WTC11 (cell line): ENCODE measurements at regions not wholly inside any gene's neighbourhood (a gene's known extent, or its start where the extent isn't known, plus 50 kb on each side); places are given as distances from the start of the nearest gene placed in this dataset.

Source experiments
- ATAC-seq: fragments of 200-7000 bp; cut with Tn5 transposase; 2 replicates; pipeline ENCODE4 v1.10.0; 2021; ENCODE audit warnings: mild to moderate bottlenecking, moderate library complexity
- CTCF ChIA-PET: fragments of 300-600 bp; sonication (Branson Sonifier 250); formaldehyde crosslinking; loops from one replicate; lab custom pipeline; 2021; ENCODE audit warnings: antibody characterized with exemption; lab: Charles Lee
- POLR2A ChIA-PET: fragments of 350-600 bp; sonication (Branson Sonifier 250); formaldehyde crosslinking; loops from one replicate; lab custom pipeline; 2021; ENCODE audit warnings: antibody characterized with exemption; lab: Charles Lee
- DNase-seq: peaks from one replicate; pipeline ENCODE4 v3.0.0; 2021; ENCODE audit warnings: low spot score
- H3K27ac Mint-ChIP-seq: 2 replicates; pipeline ENCODE4 v1.8.0; 2021; ENCODE audit warnings: mixed read lengths
- H3K27me3 Mint-ChIP-seq: 2 replicates; pipeline ENCODE4 v1.8.0; 2021; ENCODE audit warnings: low read depth, mild to moderate bottlenecking, moderate library complexity, mixed read lengths
- H3K36me3 Mint-ChIP-seq: 2 replicates; pipeline ENCODE4 v1.8.0; 2021; ENCODE audit warnings: mixed read lengths
- H3K4me1 Mint-ChIP-seq: 2 replicates; pipeline ENCODE4 v1.8.0; 2022; ENCODE audit warnings: mixed read lengths
- H3K4me3 Mint-ChIP-seq: 2 replicates; pipeline ENCODE4 v1.8.0; 2021; ENCODE audit warnings: mild to moderate bottlenecking, moderate library complexity, mixed read lengths
- H3K9me3 Mint-ChIP-seq: 2 replicates; pipeline ENCODE4 v1.8.0; 2021; ENCODE audit warnings: mixed read lengths
- CREB1 ChIP-seq: sonication (generic); formaldehyde crosslinking; IDR thresholded peaks from 2 replicates; pipeline ENCODE4 v1.8.0; 2023; ENCODE audit warnings: mild to moderate bottlenecking, missing genetic modification reagents
- CREM ChIP-seq: sonication (generic); formaldehyde crosslinking; IDR thresholded peaks from 2 replicates; pipeline ENCODE4 v1.8.1; 2022; ENCODE audit warnings: mild to moderate bottlenecking, missing genetic modification reagents, moderate library complexity
- ELF4 ChIP-seq: sonication (generic); formaldehyde crosslinking; IDR thresholded peaks from 2 replicates; pipeline ENCODE4 v1.8.1; 2022; ENCODE audit warnings: low read depth, mild to moderate bottlenecking, moderate library complexity, missing genetic modification reagents
- EMX1 ChIP-seq: fragments of 250-450 bp; sonication (Bioruptor Pico); IDR thresholded peaks from 2 replicates; pipeline ENCODE4 v1.8.0; 2021; ENCODE audit warnings: mild to moderate bottlenecking
- ETV6 ChIP-seq: sonication (generic); formaldehyde crosslinking; IDR thresholded peaks from 2 replicates; pipeline ENCODE4 v1.8.1; 2022; ENCODE audit warnings: mild to moderate bottlenecking, missing genetic modification reagents
- FOXK1 ChIP-seq: sonication (generic); formaldehyde crosslinking; IDR thresholded peaks from 2 replicates; pipeline ENCODE4 v1.8.0; 2022; ENCODE audit warnings: mild to moderate bottlenecking, moderate library complexity, missing genetic modification reagents
- FOXP1 ChIP-seq: sonication (generic); formaldehyde crosslinking; IDR thresholded peaks from 2 replicates; pipeline ENCODE4 v1.8.0; 2022; ENCODE audit warnings: missing genetic modification reagents, mild to moderate bottlenecking, moderate library complexity, borderline replicate concordance
- GRHL2 ChIP-seq: fragments of 250-450 bp; sonication (Bioruptor Pico); IDR thresholded peaks from 2 replicates; pipeline ENCODE4 v1.8.0; 2022; ENCODE audit warnings: mild to moderate bottlenecking, moderate library complexity; ENCODE audit not compliant: insufficient replicate concordance, severe bottlenecking
- IRF2 ChIP-seq: sonication (generic); formaldehyde crosslinking; IDR thresholded peaks from 2 replicates; pipeline ENCODE4 v1.8.0; 2022; ENCODE audit warnings: low read depth, missing genetic modification reagents, borderline replicate concordance
- NFE2L1 ChIP-seq: sonication (generic); formaldehyde crosslinking; IDR thresholded peaks from 2 replicates; pipeline ENCODE4 v1.8.1; 2023; ENCODE audit warnings: missing genetic modification reagents
- NFYB ChIP-seq: sonication (generic); formaldehyde crosslinking; conservative IDR thresholded peaks from 2 replicates; pipeline ENCODE4 v1.8.0; 2022; ENCODE audit warnings: low read depth, missing genetic modification reagents
- OVOL2 ChIP-seq: fragments of 250-450 bp; sonication (Bioruptor Pico); IDR thresholded peaks from 2 replicates; pipeline ENCODE4 v1.9.0; 2021; ENCODE audit warnings: mild to moderate bottlenecking, borderline replicate concordance
- SP1 ChIP-seq: sonication (generic); formaldehyde crosslinking; conservative IDR thresholded peaks from 2 replicates; pipeline ENCODE4 v1.8.1; 2022; ENCODE audit warnings: missing genetic modification reagents
- TEAD1 ChIP-seq: sonication (generic); formaldehyde crosslinking; IDR thresholded peaks from 2 replicates; pipeline ENCODE4 v1.8.0; 2022; ENCODE audit warnings: mild to moderate bottlenecking, missing genetic modification reagents
- ZNF232 ChIP-seq: sonication (generic); formaldehyde crosslinking; IDR thresholded peaks from 2 replicates; pipeline ENCODE4 v1.8.0; 2022; ENCODE audit warnings: mild to moderate bottlenecking, missing genetic modification reagents
- ZNF263 ChIP-seq: sonication (generic); formaldehyde crosslinking; IDR thresholded peaks from 2 replicates; pipeline ENCODE4 v1.8.1; 2022; ENCODE audit warnings: low read depth, mild to moderate bottlenecking, moderate library complexity, missing genetic modification reagents
- TF ChIP-seq, protein P1 (sequence below): sonication (generic); formaldehyde crosslinking; conservative IDR thresholded peaks from 2 replicates; pipeline ENCODE4 v1.8.1; 2023; ENCODE audit warnings: mild to moderate bottlenecking, low read depth, missing genetic modification reagents, moderate library complexity
- TF ChIP-seq, protein P2 (sequence below): sonication (generic); formaldehyde crosslinking; IDR thresholded peaks from 2 replicates; pipeline ENCODE4 v1.8.0; 2022; ENCODE audit warnings: mild to moderate bottlenecking, missing genetic modification reagents
- TF ChIP-seq, protein P3 (sequence below): sonication (generic); formaldehyde crosslinking; IDR thresholded peaks from 2 replicates; pipeline ENCODE4 v1.8.1; 2023; ENCODE audit warnings: mild to moderate bottlenecking, missing genetic modification reagents
- TF ChIP-seq, protein P4 (sequence below): sonication (generic); formaldehyde crosslinking; IDR thresholded peaks from 2 replicates; pipeline ENCODE4 v1.8.1; 2023; ENCODE audit warnings: mild to moderate bottlenecking, missing genetic modification reagents, moderate library complexity
- TF ChIP-seq, protein P5 (sequence below): sonication (generic); formaldehyde crosslinking; IDR thresholded peaks from 2 replicates; pipeline ENCODE4 v1.8.0; 2022; ENCODE audit warnings: mild to moderate bottlenecking, missing genetic modification reagents
- TF ChIP-seq, protein P6 (sequence below): fragments of 250-450 bp; sonication (Bioruptor Pico); IDR thresholded peaks from 2 replicates; pipeline ENCODE4 v1.9.0; 2021; ENCODE audit warnings: mild to moderate bottlenecking

DNA sequence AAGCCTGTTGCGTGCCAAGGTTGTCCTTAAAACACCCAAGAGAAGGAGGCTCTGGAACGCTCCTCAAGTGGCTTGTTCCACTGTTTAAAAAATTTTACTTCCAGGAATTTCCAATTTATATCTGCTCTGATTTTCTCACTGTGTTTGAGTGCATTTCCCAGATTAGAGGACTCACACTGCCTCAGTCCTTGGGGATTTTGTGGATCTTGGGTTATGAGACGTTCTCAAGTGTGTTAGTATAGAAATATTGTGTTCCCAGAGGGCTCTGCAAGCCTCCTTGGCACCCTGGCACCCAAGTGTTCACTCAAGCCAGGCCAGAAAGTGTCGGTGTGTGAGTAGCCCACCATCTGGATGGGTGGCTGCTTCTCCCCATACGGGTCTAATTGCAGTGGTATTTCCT is 192.2 kb downstream of the SNX10 start (continued):
- TF ChIP-seq, protein P1, sequence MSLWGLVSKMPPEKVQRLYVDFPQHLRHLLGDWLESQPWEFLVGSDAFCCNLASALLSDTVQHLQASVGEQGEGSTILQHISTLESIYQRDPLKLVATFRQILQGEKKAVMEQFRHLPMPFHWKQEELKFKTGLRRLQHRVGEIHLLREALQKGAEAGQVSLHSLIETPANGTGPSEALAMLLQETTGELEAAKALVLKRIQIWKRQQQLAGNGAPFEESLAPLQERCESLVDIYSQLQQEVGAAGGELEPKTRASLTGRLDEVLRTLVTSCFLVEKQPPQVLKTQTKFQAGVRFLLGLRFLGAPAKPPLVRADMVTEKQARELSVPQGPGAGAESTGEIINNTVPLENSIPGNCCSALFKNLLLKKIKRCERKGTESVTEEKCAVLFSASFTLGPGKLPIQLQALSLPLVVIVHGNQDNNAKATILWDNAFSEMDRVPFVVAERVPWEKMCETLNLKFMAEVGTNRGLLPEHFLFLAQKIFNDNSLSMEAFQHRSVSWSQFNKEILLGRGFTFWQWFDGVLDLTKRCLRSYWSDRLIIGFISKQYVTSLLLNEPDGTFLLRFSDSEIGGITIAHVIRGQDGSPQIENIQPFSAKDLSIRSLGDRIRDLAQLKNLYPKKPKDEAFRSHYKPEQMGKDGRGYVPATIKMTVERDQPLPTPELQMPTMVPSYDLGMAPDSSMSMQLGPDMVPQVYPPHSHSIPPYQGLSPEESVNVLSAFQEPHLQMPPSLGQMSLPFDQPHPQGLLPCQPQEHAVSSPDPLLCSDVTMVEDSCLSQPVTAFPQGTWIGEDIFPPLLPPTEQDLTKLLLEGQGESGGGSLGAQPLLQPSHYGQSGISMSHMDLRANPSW (CRISPR knock-in tag) = no peak
- TF ChIP-seq ZNF232 = no peak

DNA sequence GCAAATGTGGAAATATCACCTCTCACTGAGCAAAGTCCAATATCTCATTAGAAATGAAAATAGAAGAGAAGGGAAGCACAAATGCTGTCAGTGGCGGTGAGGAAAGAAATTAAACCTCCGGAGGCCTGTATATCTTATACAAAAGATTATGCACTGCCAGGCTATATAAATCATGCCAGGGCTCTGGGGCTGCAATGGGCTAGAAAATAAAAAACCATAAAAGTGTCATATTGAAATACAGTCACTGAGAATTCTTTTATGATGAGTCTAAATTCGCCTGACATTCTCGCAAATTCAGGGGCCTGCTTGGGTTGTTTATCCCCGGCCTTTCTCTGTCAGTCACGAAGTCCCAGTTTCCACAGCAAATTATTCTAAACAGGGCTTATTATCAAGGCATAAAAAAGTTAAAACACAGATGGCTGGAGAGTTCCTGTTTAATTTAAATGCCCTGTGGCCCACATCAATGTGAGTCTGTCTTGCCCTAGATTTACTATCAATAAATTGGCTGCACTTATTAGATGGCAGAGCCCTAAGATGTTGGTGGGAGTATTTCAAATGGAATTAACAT is 193.8 kb downstream of the SNX10 start:
- ChIA-PET CTCF (no interaction called here), POLR2A (no interaction called here)
- Mint-ChIP-seq H3K4me1 (peaks cover 12% of the 10 kb centered on the region), H3K9me3 (peaks cover 3% of the 10 kb centered on the region; the same call in 1 of the 2 replicates), H3K27me3 (no peaks in the 10 kb centered on the region; the same call in 1 of the 2 replicates), H3K4me3 (no peak overlapping the region), H3K36me3 (no peaks in the 10 kb centered on the region), H3K27ac (no peak overlapping the region)
- TF ChIP-seq SP1 (CRISPR knock-in tag) (no peak), FOXP1 (CRISPR knock-in tag) (no peak), FOXK1 (CRISPR knock-in tag) (no peak), ELF4 (CRISPR knock-in tag) (no peak), NFYB (CRISPR knock-in tag) (no peak), EMX1 (CRISPR knock-in tag) (no peak), CREB1 (CRISPR knock-in tag) (no peak), OVOL2 (CRISPR knock-in tag) (no peak), ETV6 (no peak), CREM (no peak), IRF2 (CRISPR knock-in tag) (no peak), TEAD1 (CRISPR knock-in tag) (no peak), ZNF263 (no peak), NFE2L1 (CRISPR knock-in tag) (no peak), GRHL2 (CRISPR knock-in tag) (no peak)
- TF ChIP-seq, protein P2, sequence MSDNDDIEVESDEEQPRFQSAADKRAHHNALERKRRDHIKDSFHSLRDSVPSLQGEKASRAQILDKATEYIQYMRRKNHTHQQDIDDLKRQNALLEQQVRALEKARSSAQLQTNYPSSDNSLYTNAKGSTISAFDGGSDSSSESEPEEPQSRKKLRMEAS (CRISPR knock-in tag) = no peak
- TF ChIP-seq, protein P3, sequence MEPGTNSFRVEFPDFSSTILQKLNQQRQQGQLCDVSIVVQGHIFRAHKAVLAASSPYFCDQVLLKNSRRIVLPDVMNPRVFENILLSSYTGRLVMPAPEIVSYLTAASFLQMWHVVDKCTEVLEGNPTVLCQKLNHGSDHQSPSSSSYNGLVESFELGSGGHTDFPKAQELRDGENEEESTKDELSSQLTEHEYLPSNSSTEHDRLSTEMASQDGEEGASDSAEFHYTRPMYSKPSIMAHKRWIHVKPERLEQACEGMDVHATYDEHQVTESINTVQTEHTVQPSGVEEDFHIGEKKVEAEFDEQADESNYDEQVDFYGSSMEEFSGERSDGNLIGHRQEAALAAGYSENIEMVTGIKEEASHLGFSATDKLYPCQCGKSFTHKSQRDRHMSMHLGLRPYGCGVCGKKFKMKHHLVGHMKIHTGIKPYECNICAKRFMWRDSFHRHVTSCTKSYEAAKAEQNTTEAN (CRISPR knock-in tag) = no peak
- TF ChIP-seq, protein P4, sequence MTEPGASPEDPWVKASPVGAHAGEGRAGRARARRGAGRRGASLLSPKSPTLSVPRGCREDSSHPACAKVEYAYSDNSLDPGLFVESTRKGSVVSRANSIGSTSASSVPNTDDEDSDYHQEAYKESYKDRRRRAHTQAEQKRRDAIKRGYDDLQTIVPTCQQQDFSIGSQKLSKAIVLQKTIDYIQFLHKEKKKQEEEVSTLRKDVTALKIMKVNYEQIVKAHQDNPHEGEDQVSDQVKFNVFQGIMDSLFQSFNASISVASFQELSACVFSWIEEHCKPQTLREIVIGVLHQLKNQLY (CRISPR knock-in tag) = no peak
- TF ChIP-seq, protein P5, sequence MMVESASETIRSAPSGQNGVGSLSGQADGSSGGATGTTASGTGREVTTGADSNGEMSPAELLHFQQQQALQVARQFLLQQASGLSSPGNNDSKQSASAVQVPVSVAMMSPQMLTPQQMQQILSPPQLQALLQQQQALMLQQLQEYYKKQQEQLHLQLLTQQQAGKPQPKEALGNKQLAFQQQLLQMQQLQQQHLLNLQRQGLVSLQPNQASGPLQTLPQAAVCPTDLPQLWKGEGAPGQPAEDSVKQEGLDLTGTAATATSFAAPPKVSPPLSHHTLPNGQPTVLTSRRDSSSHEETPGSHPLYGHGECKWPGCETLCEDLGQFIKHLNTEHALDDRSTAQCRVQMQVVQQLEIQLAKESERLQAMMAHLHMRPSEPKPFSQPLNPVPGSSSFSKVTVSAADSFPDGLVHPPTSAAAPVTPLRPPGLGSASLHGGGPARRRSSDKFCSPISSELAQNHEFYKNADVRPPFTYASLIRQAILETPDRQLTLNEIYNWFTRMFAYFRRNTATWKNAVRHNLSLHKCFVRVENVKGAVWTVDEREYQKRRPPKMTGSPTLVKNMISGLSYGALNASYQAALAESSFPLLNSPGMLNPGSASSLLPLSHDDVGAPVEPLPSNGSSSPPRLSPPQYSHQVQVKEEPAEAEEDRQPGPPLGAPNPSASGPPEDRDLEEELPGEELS (CRISPR knock-in tag) = no peak
- TF ChIP-seq, protein P6, sequence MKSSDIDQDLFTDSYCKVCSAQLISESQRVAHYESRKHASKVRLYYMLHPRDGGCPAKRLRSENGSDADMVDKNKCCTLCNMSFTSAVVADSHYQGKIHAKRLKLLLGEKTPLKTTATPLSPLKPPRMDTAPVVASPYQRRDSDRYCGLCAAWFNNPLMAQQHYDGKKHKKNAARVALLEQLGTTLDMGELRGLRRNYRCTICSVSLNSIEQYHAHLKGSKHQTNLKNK (CRISPR knock-in tag) = no peak
- ATAC-seq (no peak), DNase-seq (no peak)
